Calu3 (cell line): ENCODE measurements at regions not wholly inside any gene's neighbourhood (a gene's known extent, or its start where the extent isn't known, plus 50 kb on each side); places are given as distances from the start of the nearest gene placed in this dataset.

Experiments used
- BruUV-seq: library from RNA; stranded (reverse); fragments of 400-500 nt; replicated peaks from 2 replicates; lab custom pipeline; 2021; lab: Mats Ljungman, UMichigan
- CTCF ChIA-PET: fragments of 300-600 bp; sonication (Branson Sonifier 250); formaldehyde crosslinking; loops from one replicate; lab custom pipeline; 2022; ENCODE audit warnings: antibody characterized with exemption; lab: Charles Lee
- DNase-seq: peaks from one replicate; pipeline ENCODE4 v3.0.0; 2022
- H3K27ac Mint-ChIP-seq: one replicate; pipeline ENCODE4 v1.8.0; 2022; ENCODE audit warnings: mixed read lengths; ENCODE audit not compliant: unreplicated experiment
- H3K27me3 Mint-ChIP-seq: one replicate; pipeline ENCODE4 v1.8.0; 2022; ENCODE audit warnings: mixed read lengths; ENCODE audit not compliant: unreplicated experiment
- H3K36me3 Mint-ChIP-seq: one replicate; pipeline ENCODE4 v1.8.0; 2022; ENCODE audit warnings: mild to moderate bottlenecking, moderate library complexity, mixed read lengths; ENCODE audit not compliant: insufficient read depth, unreplicated experiment
- H3K4me1 Mint-ChIP-seq: one replicate; pipeline ENCODE4 v1.8.0; 2022; ENCODE audit warnings: mild to moderate bottlenecking, low read depth, mixed read lengths; ENCODE audit not compliant: unreplicated experiment
- H3K4me3 Mint-ChIP-seq: one replicate; pipeline ENCODE4 v1.8.0; 2022; ENCODE audit warnings: mild to moderate bottlenecking, low read depth, moderate library complexity, mixed read lengths; ENCODE audit not compliant: unreplicated experiment
- H3K9me3 Mint-ChIP-seq: one replicate; pipeline ENCODE4 v1.8.0; 2022; ENCODE audit warnings: low read depth, mixed read lengths; ENCODE audit not compliant: unreplicated experiment
- CTCF ChIP-seq: fragments of 200-600 bp; IDR thresholded peaks from one replicate; pipeline ENCODE4 v1.8.0; 2022; ENCODE audit warnings: antibody characterized with exemption; ENCODE audit not compliant: unreplicated experiment
- intact Hi-C: fragments of 100-400 bp; cut with micrococcal nuclease; formaldehyde crosslinking; loops from one replicate; pipeline ENCODE4 v1.10.0; 2022; ENCODE audit not compliant: unreplicated experiment

- H3K36me3 Mint-ChIP-seq = no peaks in the 10 kb centered on the region
- peak; percentile 35 for TF ChIP-seq CTCF
- BruUV-seq = no TSS peak
- peak; percentile 68 for DNase-seq
- CTCF ChIA-PET = no interaction called here
- peaks cover 2% of the 10 kb centered on the region for H3K27me3 Mint-ChIP-seq
- H3K27ac Mint-ChIP-seq = no peak overlapping the region
- H3K4me1 Mint-ChIP-seq = no peaks in the 10 kb centered on the region
- intact Hi-C loops = loop anchor here (2.0 to 10.0 kb wide), 2 partner anchors 163 to 225 kb away; no protein-coding TSS in a partner anchor
- H3K9me3 Mint-ChIP-seq = no peaks in the 10 kb centered on the region
- no peak overlapping the region for H3K4me3 Mint-ChIP-seq
These were observed 196.4 kb upstream of the C1QTNF7 start for GRCh38 chr4:15231265-15232091.

- DNase-seq = no peak
- Mint-ChIP-seq H3K36me3 (no peaks in the 10 kb centered on the region), H3K9me3 (no peaks in the 10 kb centered on the region), H3K27me3 (peaks cover 13% of the 10 kb centered on the region), H3K4me3 (no peak overlapping the region), H3K4me1 (no peaks in the 10 kb centered on the region), H3K27ac (no peak overlapping the region)
- intact Hi-C loops = loop anchor here (10.0 kb wide), 1 partner anchor 162 kb away; no protein-coding TSS in a partner anchor
- CTCF ChIA-PET = no interaction called here
- no TSS peak for BruUV-seq
- no peak for TF ChIP-seq CTCF
These were observed 195.2 kb upstream of the C1QTNF7 start for GRCh38 chr4:15232366-15233263.

GRCh38 chr4:15233264-15233597 lies 194.6 kb upstream of the C1QTNF7 start:
- DNase-seq = no peak
- Mint-ChIP-seq H3K4me1 (no peaks in the 10 kb centered on the region), H3K4me3 (no peak overlapping the region), H3K27me3 (peaks cover 13% of the 10 kb centered on the region), H3K9me3 (no peaks in the 10 kb centered on the region), H3K36me3 (no peaks in the 10 kb centered on the region), H3K27ac (no peak overlapping the region)
- no peak for TF ChIP-seq CTCF
- BruUV-seq = no TSS peak
- CTCF ChIA-PET = no interaction called here
- intact Hi-C loops = loop anchor here (10.0 kb wide), 1 partner anchor 162 kb away; no protein-coding TSS in a partner anchor

GRCh38 chr4:15233626-15234025 lies 194.2 kb upstream of the C1QTNF7 start:
- H3K27ac Mint-ChIP-seq = no peak overlapping the region
- no peak for TF ChIP-seq CTCF
- no peaks in the 10 kb centered on the region for H3K36me3 Mint-ChIP-seq
- no peak for DNase-seq
- intact Hi-C loops = loop anchor here (10.0 kb wide), 1 partner anchor 161 kb away; no protein-coding TSS in a partner anchor
- H3K4me1 Mint-ChIP-seq = no peaks in the 10 kb centered on the region
- H3K27me3 Mint-ChIP-seq = peaks cover 13% of the 10 kb centered on the region
- BruUV-seq = no TSS peak
- CTCF ChIA-PET = no interaction called here
- no peak overlapping the region for H3K4me3 Mint-ChIP-seq
- no peaks in the 10 kb centered on the region for H3K9me3 Mint-ChIP-seq
